HG03565 (cell line): ENCODE measurements at regions not wholly inside any gene's neighbourhood (a gene's known extent, or its start where the extent isn't known, plus 50 kb on each side); places are given as distances from the start of the nearest gene placed in this dataset.
"Not testable (repeated sequence)": the region's sequence is repeated elsewhere in the genome, so short reads cannot be mapped to it uniquely, and the experiment has no call there.

Experiments used
- ATAC-seq: cut with Tn5 transposase; IDR thresholded peaks from one replicate; pipeline ENCODE4 v1.9.1; 2021; ENCODE audit warnings: mild to moderate bottlenecking, moderate library complexity; ENCODE audit not compliant: unreplicated experiment

GRCh38 chr12:127596891-127597290, 670.1 kb upstream of the TMEM132C start:
- no peak for ATAC-seq

- ATAC-seq: no peak
Measured at GRCh38 chr12:127599436-127599835, 667.5 kb upstream of the TMEM132C start.

DNA sequence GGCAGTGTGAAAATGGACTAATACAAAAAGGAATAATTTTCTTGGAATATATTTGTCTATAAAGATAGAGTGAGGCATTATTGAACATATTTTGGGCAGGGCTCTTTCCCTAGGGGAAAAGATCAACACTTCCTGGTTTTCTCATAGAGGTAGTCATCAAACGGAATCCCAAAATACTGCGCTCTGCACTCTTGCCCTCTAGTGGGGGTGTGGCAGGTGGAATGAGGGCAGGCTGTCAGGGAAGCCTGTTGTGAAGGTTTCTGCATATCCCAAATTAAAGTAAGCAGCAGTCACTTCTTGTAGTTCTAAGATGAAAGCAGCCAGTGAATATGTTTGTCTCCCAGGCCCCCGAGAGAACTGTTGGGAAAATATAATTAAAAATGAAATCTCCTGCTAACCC, 666.8 kb upstream of the TMEM132C start:
- ATAC-seq: no peak

DNA sequence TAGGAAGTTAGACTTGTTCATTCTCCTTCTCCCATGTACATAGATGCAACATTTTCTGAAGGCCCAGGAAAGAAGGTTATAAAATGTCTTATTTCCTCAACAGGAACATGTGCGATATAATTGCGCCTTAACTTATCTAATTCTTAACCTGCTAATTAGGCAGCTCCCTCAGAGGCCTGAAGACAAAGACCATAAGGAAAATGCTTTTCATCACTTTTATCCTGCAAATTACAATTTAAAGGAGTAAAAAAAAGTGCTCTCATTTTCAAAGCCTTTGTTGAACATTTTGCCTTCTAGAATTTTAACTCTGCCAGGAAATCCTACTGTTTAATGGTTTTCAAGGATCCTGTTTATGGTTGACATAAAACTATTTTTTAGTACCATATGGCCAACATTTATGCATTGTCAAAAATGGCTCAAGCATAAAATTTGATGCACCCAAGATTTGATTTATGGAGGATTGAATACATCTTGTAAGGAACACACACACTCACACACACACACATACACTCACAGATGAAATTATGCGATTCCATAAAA, 660.4 kb upstream of the TMEM132C start:
- no peak for ATAC-seq

GRCh38 chr12:127607146-127607725, 659.7 kb upstream of the TMEM132C start:
- no peak for ATAC-seq

DNA sequence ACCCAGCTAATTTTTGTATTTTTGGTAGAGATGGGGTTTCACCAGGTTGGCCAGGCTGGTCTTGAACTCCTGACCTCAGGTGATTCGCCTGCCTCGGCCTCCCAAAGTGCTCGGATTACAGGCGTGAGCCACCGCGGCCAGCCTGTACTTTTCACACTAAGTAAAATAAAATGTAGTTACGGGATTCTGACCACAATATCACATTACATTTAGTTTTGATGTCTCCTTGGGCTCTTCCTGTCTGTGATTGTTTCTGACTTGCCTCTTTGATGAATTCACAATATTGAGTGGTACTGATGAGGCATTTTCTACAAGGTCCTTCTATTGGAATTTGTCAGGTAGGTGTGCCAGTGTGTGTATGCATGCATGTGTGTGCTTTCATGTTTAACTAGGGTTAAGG, 658.6 kb upstream of the TMEM132C start:
- not testable (repeated sequence) for ATAC-seq

- no peak for ATAC-seq
Measured at GRCh38 chr12:127613056-127613455, 653.9 kb upstream of the TMEM132C start.

- ATAC-seq: no peak
Measured at GRCh38 chr12:127619869-127620734, 646.9 kb upstream of the TMEM132C start.

DNA sequence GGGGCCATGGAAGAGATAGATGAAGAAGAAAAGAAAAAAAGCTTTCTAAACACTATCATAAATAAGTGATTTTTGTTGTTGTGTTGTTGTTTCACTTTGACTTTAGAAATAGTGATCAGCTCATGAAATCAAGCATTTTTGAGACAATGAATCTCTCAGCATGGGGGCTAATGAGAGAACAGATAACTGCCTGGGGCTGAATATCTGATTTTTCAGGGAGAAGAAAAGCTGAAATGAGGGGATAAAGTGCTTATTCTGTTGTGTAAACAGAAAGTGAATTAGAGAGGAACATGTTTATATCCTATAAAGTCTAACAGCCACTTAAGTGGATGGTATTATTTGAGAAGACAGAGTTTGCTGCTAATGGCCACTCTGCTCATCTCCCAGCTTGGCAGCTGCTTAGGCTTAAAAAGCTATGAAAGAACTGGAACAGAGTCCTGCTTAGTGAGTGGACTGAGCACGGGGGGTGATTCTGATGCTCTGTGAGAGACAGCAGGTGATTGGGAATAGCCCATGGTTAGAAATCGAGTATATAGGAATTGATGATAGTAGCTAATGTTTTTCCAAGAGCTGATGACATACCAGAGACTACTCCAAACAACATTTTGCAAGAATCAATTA, 646.1 kb upstream of the TMEM132C start:
- ATAC-seq: no peak

GRCh38 chr12:127621366-127621765, 645.6 kb upstream of the TMEM132C start:
- ATAC-seq: no peak

GRCh38 chr12:127623362-127623761, 643.6 kb upstream of the TMEM132C start:
- ATAC-seq: no peak

- no peak for ATAC-seq
Measured at GRCh38 chr12:127625176-127625771, 641.7 kb upstream of the TMEM132C start.

GRCh38 chr12:127628645-127629044, 638.3 kb upstream of the TMEM132C start:
- ATAC-seq: no peak

GRCh38 chr12:127629066-127629820, 637.7 kb upstream of the TMEM132C start:
- ATAC-seq: no peak

DNA sequence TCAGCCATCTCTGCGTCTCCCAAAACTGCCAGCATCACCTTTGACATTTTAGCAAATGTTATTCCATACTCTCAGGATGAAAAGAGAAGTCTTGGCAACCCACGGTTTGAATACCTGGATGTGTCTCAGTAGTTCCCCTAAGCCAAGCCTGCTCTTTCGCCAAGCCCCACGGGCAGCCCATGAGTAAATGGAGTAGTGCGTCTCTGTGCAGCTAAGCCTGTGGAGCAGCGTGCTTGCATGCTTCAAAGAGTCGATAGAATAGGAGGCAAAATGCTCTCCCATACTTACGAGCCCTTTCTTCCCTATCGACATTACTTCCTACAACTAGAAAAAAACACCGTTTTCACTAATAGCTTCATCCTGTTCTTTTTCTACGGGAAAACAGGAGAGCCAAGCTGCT, 634.5 kb upstream of the TMEM132C start:
- no peak for ATAC-seq

DNA sequence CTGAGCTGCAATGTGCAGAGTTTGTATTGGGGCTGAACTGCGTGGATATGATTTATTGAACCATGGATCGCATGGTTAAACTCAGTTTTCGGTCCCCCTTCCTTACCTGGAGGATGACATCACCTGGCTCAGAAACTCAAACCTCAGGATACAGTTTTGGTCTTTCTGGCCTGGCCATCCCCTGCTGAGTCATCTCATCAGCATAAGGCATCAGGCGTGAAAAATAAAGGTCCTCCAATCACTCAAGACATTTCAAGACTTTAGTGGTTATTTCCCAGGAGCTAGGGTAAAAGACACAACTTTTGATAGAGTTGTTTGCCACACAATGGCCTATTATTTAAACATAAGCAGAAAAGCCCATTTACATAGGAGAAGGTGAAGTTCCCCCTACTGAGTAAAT, 631.1 kb upstream of the TMEM132C start:
- no peak for ATAC-seq

GRCh38 chr12:127636882-127637281, 630.1 kb upstream of the TMEM132C start:
- ATAC-seq: no peak

GRCh38 chr12:127640181-127640886, 626.6 kb upstream of the TMEM132C start:
- ATAC-seq: no peak

DNA sequence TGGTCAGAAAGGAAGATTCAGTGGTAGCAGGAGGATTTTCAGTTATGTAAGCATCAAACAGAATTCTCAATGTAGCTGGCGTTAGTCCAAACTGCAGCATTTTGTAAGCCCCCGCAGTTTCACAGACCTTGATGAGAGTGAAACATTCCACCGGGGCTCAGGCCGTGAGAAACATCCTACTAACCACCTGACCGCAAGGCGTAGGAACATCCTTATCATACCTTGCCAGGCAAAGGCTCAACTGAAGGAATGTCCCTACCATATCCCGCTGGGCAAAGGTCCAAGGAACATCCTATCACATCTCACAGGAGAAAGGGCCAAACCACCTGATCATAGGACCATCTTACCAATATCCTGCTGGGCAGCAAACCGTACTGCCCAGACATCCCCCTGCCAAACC, 624.8 kb upstream of the TMEM132C start:
- no peak for ATAC-seq

- no peak for ATAC-seq
Measured at GRCh38 chr12:127648321-127648720, 618.6 kb upstream of the TMEM132C start.
